ENCODE measurements at regions not wholly inside any gene's neighbourhood (a gene's known extent, or its start where the extent isn't known, plus 50 kb on each side); places are given as distances from the start of the nearest gene placed in this dataset.
"Not testable (repeated sequence)": the region's sequence is repeated elsewhere in the genome, so short reads cannot be mapped to it uniquely, and the experiment has no call there.

DNA sequence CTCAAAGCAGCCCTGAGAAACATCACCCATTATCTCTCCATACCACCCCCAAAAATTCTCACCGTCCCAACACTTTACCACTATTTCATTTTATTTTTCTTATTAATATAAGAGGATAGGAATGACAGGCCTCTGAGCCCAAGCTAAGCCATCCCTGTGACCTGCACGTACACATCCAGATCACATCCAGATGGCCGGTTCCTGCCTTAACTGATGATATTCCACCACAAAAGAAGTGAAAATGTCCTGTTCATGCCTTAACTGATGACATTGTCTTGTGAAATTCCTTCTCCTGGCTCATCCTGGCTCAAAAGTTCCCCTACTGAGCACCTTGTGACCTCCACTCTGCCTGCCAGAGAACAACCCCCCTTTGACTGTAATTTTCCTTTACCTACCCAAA, 1802.9 kb upstream of the PCDH20 start:
- not testable (repeated sequence) for DNase-seq; H3K27me3 ChIP-seq (replicated peaks; ENCODE audit: control insufficient read depth, insufficient read depth, low read length, poor library complexity, severe bottlenecking); H3K36me3 ChIP-seq (ENCODE audit: control insufficient read depth, insufficient read depth, low read length); H3K27ac ChIP-seq (ENCODE audit: insufficient read depth, low read length, poor library complexity, severe bottlenecking); H3K4me1 ChIP-seq (ENCODE audit: control insufficient read depth, insufficient read depth, low read length, poor library complexity, severe bottlenecking); H3K9me3 ChIP-seq (ENCODE audit: control insufficient read depth, low read length); H3K4me3 ChIP-seq (ENCODE audit: insufficient read depth, low read depth, low read length, poor library complexity, severe bottlenecking)

DNA sequence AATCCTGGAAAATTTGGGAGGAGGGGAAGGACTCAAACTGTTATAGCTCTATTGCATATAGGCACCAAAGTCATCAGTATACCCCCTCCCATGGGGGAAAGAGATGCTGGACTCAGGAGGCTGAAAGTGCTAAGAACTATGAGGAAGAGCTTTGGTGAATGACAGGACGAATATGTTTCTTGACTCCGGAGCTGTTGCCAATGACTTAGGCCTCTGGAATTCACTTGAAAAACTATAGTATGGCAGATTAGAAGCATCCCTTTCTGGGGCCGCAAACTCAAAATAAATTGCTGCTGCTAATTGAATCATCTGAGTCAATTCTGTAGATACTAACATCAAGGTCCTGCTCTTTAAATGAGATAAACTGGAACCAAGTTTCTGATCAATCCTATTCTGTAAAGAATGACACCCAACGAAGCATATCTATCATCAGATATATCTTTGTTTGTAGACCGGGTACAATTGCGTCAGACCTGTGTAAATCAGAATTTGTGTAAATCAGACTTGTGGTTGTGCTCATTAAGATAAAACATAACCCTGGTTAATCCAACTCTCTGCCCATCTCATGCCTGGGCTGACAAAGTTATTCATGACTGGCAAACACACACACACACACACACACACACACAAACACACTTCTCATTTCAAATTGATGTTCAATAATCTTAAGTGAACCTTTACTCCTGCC, 1793.8 kb upstream of the PCDH20 start:
- no peak for DNase-seq
- H3K9me3 ChIP-seq (ENCODE audit: control insufficient read depth, low read length), result no peaks in the 10 kb centered on the region
- H3K4me3 ChIP-seq (ENCODE audit: insufficient read depth, low read depth, low read length, poor library complexity, severe bottlenecking), result no peak overlapping the region
- no peaks in the 10 kb centered on the region for H3K4me1 ChIP-seq (ENCODE audit: control insufficient read depth, insufficient read depth, low read length, poor library complexity, severe bottlenecking)
- no peak overlapping the region for H3K27ac ChIP-seq (ENCODE audit: insufficient read depth, low read length, poor library complexity, severe bottlenecking)
- H3K36me3 ChIP-seq (ENCODE audit: control insufficient read depth, insufficient read depth, low read length), result no peaks in the 10 kb centered on the region
- no peaks in the 10 kb centered on the region for H3K27me3 ChIP-seq (replicated peaks; ENCODE audit: control insufficient read depth, insufficient read depth, low read length, poor library complexity, severe bottlenecking)

DNA sequence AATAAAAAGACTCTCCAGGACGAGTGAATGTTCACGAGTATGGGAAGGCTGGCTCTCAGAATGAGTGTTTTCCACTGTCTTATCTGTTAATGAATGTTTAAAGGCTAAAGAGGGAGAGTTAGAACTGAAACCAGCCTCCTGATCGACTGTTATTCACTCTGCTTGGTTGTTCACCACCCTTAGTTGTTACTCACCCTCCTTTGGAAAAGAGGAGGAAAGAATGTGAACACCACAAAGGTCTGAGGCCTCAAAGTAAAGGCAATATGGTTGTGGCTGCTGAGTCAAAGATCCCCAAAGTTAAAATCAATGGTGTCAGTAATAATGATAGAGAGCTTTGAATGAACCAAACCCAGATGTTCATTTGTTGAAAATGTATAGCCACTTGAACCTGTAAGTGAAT, 1793.2 kb upstream of the PCDH20 start:
- Histone ChIP-seq H3K36me3 (ENCODE audit: control insufficient read depth, insufficient read depth, low read length) (no peaks in the 10 kb centered on the region), H3K4me1 (ENCODE audit: control insufficient read depth, insufficient read depth, low read length, poor library complexity, severe bottlenecking) (no peaks in the 10 kb centered on the region), H3K27ac (ENCODE audit: insufficient read depth, low read length, poor library complexity, severe bottlenecking) (no peak overlapping the region), H3K4me3 (ENCODE audit: insufficient read depth, low read depth, low read length, poor library complexity, severe bottlenecking) (no peak overlapping the region), H3K9me3 (ENCODE audit: control insufficient read depth, low read length) (no peaks in the 10 kb centered on the region), H3K27me3 (replicated peaks; ENCODE audit: control insufficient read depth, insufficient read depth, low read length, poor library complexity, severe bottlenecking) (no peaks in the 10 kb centered on the region)
- no peak for DNase-seq

- DNase-seq, result no peak
- H3K27me3 ChIP-seq (replicated peaks; ENCODE audit: control insufficient read depth, insufficient read depth, low read length, poor library complexity, severe bottlenecking), result no peaks in the 10 kb centered on the region
- no peaks in the 10 kb centered on the region for H3K4me1 ChIP-seq (ENCODE audit: control insufficient read depth, insufficient read depth, low read length, poor library complexity, severe bottlenecking)
- no peaks in the 10 kb centered on the region for H3K9me3 ChIP-seq (ENCODE audit: control insufficient read depth, low read length)
- no peak overlapping the region for H3K4me3 ChIP-seq (ENCODE audit: insufficient read depth, low read depth, low read length, poor library complexity, severe bottlenecking)
- H3K36me3 ChIP-seq (ENCODE audit: control insufficient read depth, insufficient read depth, low read length), result no peaks in the 10 kb centered on the region
- H3K27ac ChIP-seq (ENCODE audit: insufficient read depth, low read length, poor library complexity, severe bottlenecking), result no peak overlapping the region
Observed at GRCh38 chr13:63206461-63206860, 1790.8 kb upstream of the PCDH20 start.

DNA sequence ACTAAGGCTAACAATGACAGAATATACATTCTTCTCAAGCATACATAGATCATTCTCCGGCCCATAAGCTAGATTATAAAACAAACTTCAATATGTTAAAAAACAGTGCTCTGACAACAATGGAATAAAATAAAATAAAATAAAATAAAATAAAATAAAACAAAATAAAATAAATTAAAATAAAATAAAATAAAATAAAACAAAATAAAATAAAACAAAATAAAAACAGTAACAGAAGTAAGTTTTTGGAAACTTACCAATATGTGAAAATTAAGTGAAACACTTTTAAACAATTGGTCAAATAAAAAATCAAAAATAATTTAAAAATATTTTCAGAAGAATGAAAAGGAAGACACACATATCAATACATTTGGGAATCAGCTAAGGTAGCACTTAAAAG, 1785.8 kb upstream of the PCDH20 start:
- Histone ChIP-seq H3K36me3 (ENCODE audit: control insufficient read depth, insufficient read depth, low read length) (no peaks in the 10 kb centered on the region), H3K27me3 (replicated peaks; ENCODE audit: control insufficient read depth, insufficient read depth, low read length, poor library complexity, severe bottlenecking) (no peaks in the 10 kb centered on the region)
- no peak for DNase-seq

GRCh38 chr13:63199508-63199907, 1783.9 kb upstream of the PCDH20 start:
- H3K27ac ChIP-seq (ENCODE audit: insufficient read depth, low read length, poor library complexity, severe bottlenecking), result no peak overlapping the region
- H3K36me3 ChIP-seq (ENCODE audit: control insufficient read depth, insufficient read depth, low read length), result no peaks in the 10 kb centered on the region
- no peaks in the 10 kb centered on the region for H3K9me3 ChIP-seq (ENCODE audit: control insufficient read depth, low read length)
- H3K4me1 ChIP-seq (ENCODE audit: control insufficient read depth, insufficient read depth, low read length, poor library complexity, severe bottlenecking), result no peaks in the 10 kb centered on the region
- DNase-seq, result no peak
- no peaks in the 10 kb centered on the region for H3K27me3 ChIP-seq (replicated peaks; ENCODE audit: control insufficient read depth, insufficient read depth, low read length, poor library complexity, severe bottlenecking)
- H3K4me3 ChIP-seq (ENCODE audit: insufficient read depth, low read depth, low read length, poor library complexity, severe bottlenecking), result no peak overlapping the region

More for the DNA sequence above, 1785.8 kb upstream of the PCDH20 start:
- no peaks in the 10 kb centered on the region for H3K4me1 ChIP-seq (ENCODE audit: control insufficient read depth, insufficient read depth, low read length, poor library complexity, severe bottlenecking)
- H3K27ac ChIP-seq (ENCODE audit: insufficient read depth, low read length, poor library complexity, severe bottlenecking), result no peak overlapping the region
- H3K4me3 ChIP-seq (ENCODE audit: insufficient read depth, low read depth, low read length, poor library complexity, severe bottlenecking), result no peak overlapping the region
- no peaks in the 10 kb centered on the region for H3K9me3 ChIP-seq (ENCODE audit: control insufficient read depth, low read length)

DNA sequence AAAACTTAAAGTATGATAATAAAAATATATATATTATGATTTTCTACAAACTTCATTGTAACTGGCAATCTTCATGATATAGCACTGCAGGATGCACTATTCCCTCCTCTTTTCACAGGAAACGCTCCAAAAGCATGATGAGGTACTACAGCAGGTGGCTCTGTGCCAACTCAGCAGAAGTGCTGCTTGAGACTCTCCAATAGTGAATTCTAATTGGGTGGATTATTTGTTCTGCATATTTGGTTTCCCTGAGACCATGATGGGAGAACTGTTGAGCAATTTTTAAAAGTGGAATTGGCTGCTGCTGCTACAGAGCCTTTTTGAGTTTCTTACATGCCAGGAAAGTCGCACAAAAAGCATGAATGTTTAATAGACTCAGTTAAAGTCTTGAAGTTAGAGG, 1782.4 kb upstream of the PCDH20 start:
- DNase-seq, result no peak
- H3K9me3 ChIP-seq (ENCODE audit: control insufficient read depth, low read length), result no peaks in the 10 kb centered on the region
- no peaks in the 10 kb centered on the region for H3K36me3 ChIP-seq (ENCODE audit: control insufficient read depth, insufficient read depth, low read length)
- H3K4me1 ChIP-seq (ENCODE audit: control insufficient read depth, insufficient read depth, low read length, poor library complexity, severe bottlenecking), result no peaks in the 10 kb centered on the region
- no peak overlapping the region for H3K4me3 ChIP-seq (ENCODE audit: insufficient read depth, low read depth, low read length, poor library complexity, severe bottlenecking)
- H3K27ac ChIP-seq (ENCODE audit: insufficient read depth, low read length, poor library complexity, severe bottlenecking), result no peak overlapping the region
- no peaks in the 10 kb centered on the region for H3K27me3 ChIP-seq (replicated peaks; ENCODE audit: control insufficient read depth, insufficient read depth, low read length, poor library complexity, severe bottlenecking)

DNA sequence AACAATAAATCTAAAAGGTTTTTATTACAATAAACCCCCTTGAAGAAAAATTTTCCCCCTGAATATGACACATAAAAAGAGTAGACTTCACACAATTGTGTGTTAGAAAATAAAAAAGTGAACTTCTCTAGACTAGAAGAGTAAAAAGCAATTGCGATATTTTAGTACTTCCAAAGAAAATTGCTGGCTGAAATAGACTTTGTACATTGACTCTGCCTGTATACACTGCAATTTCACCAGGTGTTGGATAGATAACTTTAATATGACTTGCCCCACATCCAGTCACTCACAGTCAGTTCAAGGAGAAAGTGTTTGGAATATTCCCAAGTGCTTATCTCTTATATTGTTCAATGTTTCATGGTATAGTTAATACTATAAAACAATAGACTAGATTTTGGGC, 1780.1 kb upstream of the PCDH20 start:
- no peak for DNase-seq
- Histone ChIP-seq H3K36me3 (ENCODE audit: control insufficient read depth, insufficient read depth, low read length) (no peaks in the 10 kb centered on the region), H3K27me3 (replicated peaks; ENCODE audit: control insufficient read depth, insufficient read depth, low read length, poor library complexity, severe bottlenecking) (no peaks in the 10 kb centered on the region), H3K4me1 (ENCODE audit: control insufficient read depth, insufficient read depth, low read length, poor library complexity, severe bottlenecking) (no peaks in the 10 kb centered on the region), H3K9me3 (ENCODE audit: control insufficient read depth, low read length) (no peaks in the 10 kb centered on the region), H3K4me3 (ENCODE audit: insufficient read depth, low read depth, low read length, poor library complexity, severe bottlenecking) (no peak overlapping the region), H3K27ac (ENCODE audit: insufficient read depth, low read length, poor library complexity, severe bottlenecking) (no peak overlapping the region)

DNA sequence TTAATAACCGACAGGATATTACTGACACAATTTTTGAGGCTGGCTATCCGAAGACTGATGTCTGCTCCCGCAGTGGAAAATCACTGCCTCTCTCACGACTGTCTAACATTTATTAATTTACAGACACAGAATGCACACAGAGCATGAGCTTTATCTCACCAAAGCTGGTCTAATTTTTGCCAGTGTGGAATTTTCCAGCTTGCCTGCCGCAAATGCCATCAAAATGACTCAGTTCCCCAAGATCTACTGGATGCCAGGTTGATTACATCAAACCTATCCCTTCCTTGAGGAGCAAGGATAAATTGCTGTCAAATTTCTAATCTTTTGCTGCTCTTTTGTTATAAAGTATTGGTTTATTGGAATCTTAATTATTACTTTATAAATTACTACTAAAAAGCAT, 1775.1 kb upstream of the PCDH20 start:
- DNase-seq, result no peak
- no peak overlapping the region for H3K4me3 ChIP-seq (ENCODE audit: insufficient read depth, low read depth, low read length, poor library complexity, severe bottlenecking)
- H3K36me3 ChIP-seq (ENCODE audit: control insufficient read depth, insufficient read depth, low read length), result no peaks in the 10 kb centered on the region
- H3K4me1 ChIP-seq (ENCODE audit: control insufficient read depth, insufficient read depth, low read length, poor library complexity, severe bottlenecking), result no peaks in the 10 kb centered on the region
- H3K27ac ChIP-seq (ENCODE audit: insufficient read depth, low read length, poor library complexity, severe bottlenecking), result no peak overlapping the region
- H3K9me3 ChIP-seq (ENCODE audit: control insufficient read depth, low read length), result no peaks in the 10 kb centered on the region
- no peaks in the 10 kb centered on the region for H3K27me3 ChIP-seq (replicated peaks; ENCODE audit: control insufficient read depth, insufficient read depth, low read length, poor library complexity, severe bottlenecking)

DNA sequence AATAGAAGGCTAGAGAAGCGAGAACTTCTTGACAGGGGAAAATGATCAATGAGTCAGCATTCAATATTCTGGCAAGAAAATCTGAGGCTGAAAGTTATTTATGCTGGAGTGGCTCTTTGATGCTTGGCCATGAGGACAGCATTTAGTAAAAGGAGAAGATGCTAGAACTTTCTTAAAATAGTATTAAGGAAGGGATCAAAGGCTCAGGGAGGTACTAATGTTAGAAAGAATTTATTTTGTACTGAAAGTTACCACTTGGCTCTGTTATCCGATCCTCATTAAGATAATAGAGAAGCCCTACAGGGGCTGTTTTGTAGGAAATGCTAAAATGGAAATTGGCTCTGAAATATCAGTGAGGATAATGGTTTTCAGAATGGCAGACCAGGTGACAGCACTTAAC, 1774.6 kb upstream of the PCDH20 start:
- H3K36me3 ChIP-seq (ENCODE audit: control insufficient read depth, insufficient read depth, low read length), result no peaks in the 10 kb centered on the region
- DNase-seq, result no peak
- H3K9me3 ChIP-seq (ENCODE audit: control insufficient read depth, low read length), result no peaks in the 10 kb centered on the region
- no peak overlapping the region for H3K4me3 ChIP-seq (ENCODE audit: insufficient read depth, low read depth, low read length, poor library complexity, severe bottlenecking)
- no peaks in the 10 kb centered on the region for H3K27me3 ChIP-seq (replicated peaks; ENCODE audit: control insufficient read depth, insufficient read depth, low read length, poor library complexity, severe bottlenecking)
- no peaks in the 10 kb centered on the region for H3K4me1 ChIP-seq (ENCODE audit: control insufficient read depth, insufficient read depth, low read length, poor library complexity, severe bottlenecking)
- H3K27ac ChIP-seq (ENCODE audit: insufficient read depth, low read length, poor library complexity, severe bottlenecking), result no peak overlapping the region

All from effector memory CD4-positive, alpha-beta T cell (primary cell).